Omental fat pad (tissue), 3 donors: ENCODE measurements at regions not wholly inside any gene's neighbourhood (a gene's known extent, or its start where the extent isn't known, plus 50 kb on each side); places are given as distances from the start of the nearest gene placed in this dataset.

Experiments
- ATAC-seq: fragments of 150-250 bp; one replicate; pipeline ENCODE4 v1.9.1; 2016; ENCODE audit warnings: mild to moderate bottlenecking, moderate library complexity; ENCODE audit not compliant: low FRiP score
- DNase-seq: peaks from one replicate; pipeline ENCODE4 v3.0.0-alpha.2; 2019; ENCODE audit warnings: low spot score
- CTCF ChIP-seq, 3 donors: fragments of 450-650 bp; IDR thresholded peaks; one replicate each; pipeline ENCODE4 v1.5.1; 2016 to 2017; ENCODE audit warnings: antibody characterized with exemption in 3 of 3, mild to moderate bottlenecking in 3 of 3, moderate library complexity in 2 of 3

DNA sequence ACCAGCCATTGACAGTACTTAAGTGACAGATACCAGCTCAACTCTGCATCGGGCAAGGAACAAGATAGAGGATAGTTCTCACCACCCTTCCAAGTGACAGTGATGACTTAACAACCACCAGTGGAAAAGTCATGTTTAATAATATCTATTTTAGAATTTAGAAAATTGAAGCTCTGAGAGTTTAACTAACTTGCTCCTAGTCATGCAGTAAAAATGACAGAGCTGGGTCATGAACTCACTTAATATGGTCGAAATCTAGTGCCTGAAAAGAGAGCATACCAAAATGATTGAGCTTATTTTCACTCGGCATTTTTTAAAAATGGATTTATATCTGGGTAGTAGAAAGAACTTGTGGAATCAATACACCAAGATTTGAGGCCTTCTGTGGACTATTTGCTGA lies 367.8 kb upstream of the IGFBP3 start:
- ATAC-seq (no peak), DNase-seq (no peak)
- no peak for TF ChIP-seq CTCF (IDR thresholded peaks at IDR 0.05)

GRCh38 chr7:46288010-46288409 lies 366.9 kb upstream of the IGFBP3 start:
- DNase-seq: no peak
- no peak for TF ChIP-seq CTCF (IDR thresholded peaks at IDR 0.05)
- ATAC-seq: no peak

GRCh38 chr7:46286957-46287356 lies 365.9 kb upstream of the IGFBP3 start:
- DNase-seq (no peak), ATAC-seq (no peak)
- TF ChIP-seq CTCF (IDR thresholded peaks at IDR 0.05): no peak

- TF ChIP-seq CTCF (IDR thresholded peaks at IDR 0.05): no peak
- DNase-seq (no peak), ATAC-seq (no peak)
These were observed 365.3 kb upstream of the IGFBP3 start for GRCh38 chr7:46286356-46286755.

- no peak for TF ChIP-seq CTCF (IDR thresholded peaks at IDR 0.05)
- ATAC-seq (no peak), DNase-seq (no peak)
These were observed 364.8 kb upstream of the IGFBP3 start for GRCh38 chr7:46285878-46286277.

DNA sequence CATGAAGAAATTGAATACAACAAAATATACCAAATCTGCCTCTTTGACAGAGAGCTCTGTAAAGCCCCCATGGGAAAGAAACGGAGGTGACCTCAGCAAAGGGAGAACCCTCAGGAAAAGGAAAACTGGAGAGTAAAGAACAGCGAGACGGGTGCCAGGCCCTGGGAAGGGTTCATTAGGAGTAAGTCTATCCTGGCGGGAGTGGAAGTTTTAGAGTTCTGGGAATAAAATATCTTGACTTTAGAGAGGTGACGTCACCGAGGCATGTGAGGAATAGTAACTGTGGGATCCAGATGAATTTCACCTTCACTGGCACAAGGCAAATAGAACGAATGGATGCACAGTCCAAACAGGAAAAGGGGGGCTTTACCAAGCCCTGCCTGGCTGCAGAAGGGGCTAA lies 362.8 kb upstream of the IGFBP3 start:
- no peak for TF ChIP-seq CTCF (IDR thresholded peaks at IDR 0.05)
- no peak for ATAC-seq
- DNase-seq: no peak

- no peak for TF ChIP-seq CTCF (IDR thresholded peaks at IDR 0.05)
- DNase-seq (no peak), ATAC-seq (no peak)
These were observed 361.1 kb upstream of the IGFBP3 start for GRCh38 chr7:46282155-46282554.
